PC-9 (cell line): ENCODE measurements at regions not wholly inside any gene's neighbourhood (a gene's known extent, or its start where the extent isn't known, plus 50 kb on each side); places are given as distances from the start of the nearest gene placed in this dataset.

Experiments used
- BruUV-seq: library from RNA; stranded (reverse); fragments of 400-500 nt; replicated peaks from 2 replicates; lab custom pipeline; 2021; lab: Mats Ljungman, UMichigan
- CTCF ChIA-PET: fragments of 300-600 bp; sonication (Branson Sonifier 250); formaldehyde crosslinking; loops from one replicate; lab custom pipeline; 2022; ENCODE audit warnings: antibody characterized with exemption; lab: Charles Lee
- POLR2A ChIA-PET: fragments of 300-600 bp; sonication (Branson Sonifier 250); formaldehyde crosslinking; loops from one replicate; lab custom pipeline; 2022; ENCODE audit warnings: antibody characterized with exemption; ENCODE audit not compliant: unreplicated experiment; lab: Charles Lee
- DNase-seq, 2 experiments: peaks; one replicate each; pipeline versions ENCODE4 v3.0.0 to v3.0.0-alpha.2; 2015 to 2022; ENCODE audit warnings: mixed read lengths in 1 of 2
- H2AFZ ChIP-seq: fragments of 200-600 bp; sonication (generic); 2 replicates; pipeline ENCODE4 v1.8.1; 2017; ENCODE audit warnings: antibody characterized with exemption
- H3F3A ChIP-seq: fragments of 200-600 bp; sonication (generic); 2 replicates; pipeline ENCODE4 v1.8.1; 2017; ENCODE audit warnings: antibody characterized with exemption, mild to moderate bottlenecking, low read depth; ENCODE audit not compliant: insufficient read depth
- H3K27ac ChIP-seq: fragments of 200-600 bp; sonication (generic); 2 replicates; pipeline ENCODE4 v1.6.1; 2016; ENCODE audit warnings: mixed run types
- H3K27me3 ChIP-seq: fragments of 200-600 bp; sonication (generic); 2 replicates; pipeline ENCODE4 v1.6.1; 2016; ENCODE audit warnings: low read depth, mixed run types; ENCODE audit not compliant: insufficient read depth
- H3K36me3 ChIP-seq: fragments of 200-600 bp; sonication (generic); 2 replicates; pipeline ENCODE4 v1.6.1; 2016; ENCODE audit warnings: low read depth, mixed run types
- H3K4me1 ChIP-seq: fragments of 200-600 bp; sonication (generic); replicated peaks from 2 replicates; pipeline ENCODE4 v1.6.1; 2016; ENCODE audit warnings: mixed run types; ENCODE audit not compliant: insufficient read depth
- H3K4me2 ChIP-seq: fragments of 200-600 bp; sonication (generic); 2 replicates; pipeline ENCODE4 v1.6.1; 2017; ENCODE audit warnings: mixed run types
- H3K4me3 ChIP-seq: fragments of 200-600 bp; sonication (generic); 2 replicates; pipeline ENCODE4 v1.6.1; 2016; ENCODE audit warnings: mixed run types
- H3K79me2 ChIP-seq: fragments of 200-600 bp; sonication (generic); 2 replicates; pipeline ENCODE4 v1.6.1; 2017; ENCODE audit warnings: low read depth, mixed run types
- H3K9me2 ChIP-seq: fragments of 200-600 bp; sonication (generic); 2 replicates; pipeline ENCODE4 v1.8.1; 2017; ENCODE audit warnings: mild to moderate bottlenecking; ENCODE audit not compliant: insufficient read depth
- H3K9me3 ChIP-seq: fragments of 200-600 bp; sonication (generic); 2 replicates; pipeline ENCODE4 v1.8.1; 2016; ENCODE audit warnings: low read depth; ENCODE audit not compliant: insufficient read depth
- H4K20me1 ChIP-seq: fragments of 200-600 bp; sonication (generic); 2 replicates; pipeline ENCODE4 v1.8.1; 2017; ENCODE audit not compliant: insufficient read depth
- CTCF ChIP-seq: fragments of 200-600 bp; sonication (generic); conservative IDR thresholded peaks from 2 replicates; pipeline ENCODE4 v1.6.1; 2017; ENCODE audit warnings: mixed run types, antibody characterized with exemption, mild to moderate bottlenecking, moderate library complexity
- EZH2 ChIP-seq: fragments of 200-600 bp; sonication (generic); IDR thresholded peaks from 2 replicates; pipeline ENCODE4 v1.8.0; 2017; ENCODE audit warnings: antibody characterized with exemption, low read depth
- intact Hi-C: fragments of 100-400 bp; cut with micrococcal nuclease; formaldehyde crosslinking; loops from one replicate; pipeline ENCODE4 v1.10.0; 2022; ENCODE audit not compliant: unreplicated experiment

DNA sequence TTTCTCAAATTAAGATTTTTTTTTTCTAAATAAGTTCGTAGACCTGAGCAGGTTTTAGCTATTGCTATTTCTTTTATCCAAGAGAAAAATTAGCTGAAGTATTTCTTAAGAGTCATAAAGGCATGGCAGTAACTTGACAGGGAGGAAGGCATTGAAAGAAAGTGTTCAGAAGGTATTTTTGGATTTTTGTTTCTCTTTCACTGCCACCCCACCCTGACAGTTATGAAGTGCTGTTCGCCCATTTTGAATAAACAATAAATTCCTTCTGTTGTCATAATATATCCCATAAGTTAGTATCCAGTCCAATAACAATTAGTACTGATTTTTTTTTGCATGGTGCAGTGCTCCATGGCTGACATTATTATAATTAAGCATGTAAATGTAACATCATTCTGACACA lies 363.0 kb downstream of the NR2F2 start:
- TF ChIP-seq EZH2 (no peak), CTCF (no peak)
- CTCF ChIA-PET: no interaction called here
- Histone ChIP-seq H4K20me1 (no peaks in the 10 kb centered on the region), H3K79me2 (no peaks in the 10 kb centered on the region), H3K9me2 (no peaks in the 10 kb centered on the region), H3K27ac (no peak overlapping the region), H3K4me1 (no peaks in the 10 kb centered on the region), H3K4me2 (no peak overlapping the region), H3K36me3 (no peaks in the 10 kb centered on the region), H3F3A (no peaks in the 10 kb centered on the region), H3K27me3 (peaks cover 46% of the 10 kb centered on the region), H3K4me3 (no peak overlapping the region), H2AFZ (no peak overlapping the region), H3K9me3 (no peaks in the 10 kb centered on the region)
- no peak for DNase-seq
- POLR2A ChIA-PET: no interaction called here
- BruUV-seq: no TSS peak
- intact Hi-C loops: no loop called here

- ChIA-PET POLR2A (no interaction called here), CTCF (no interaction called here)
- no peak overlapping the region for H3K27ac ChIP-seq
- peaks cover 44% of the 10 kb centered on the region for H3K27me3 ChIP-seq
- no peaks in the 10 kb centered on the region for H3F3A ChIP-seq
- H4K20me1 ChIP-seq: no peaks in the 10 kb centered on the region
- no peaks in the 10 kb centered on the region for H3K4me1 ChIP-seq
- no peaks in the 10 kb centered on the region for H3K9me3 ChIP-seq
- DNase-seq: no peak
- BruUV-seq: no TSS peak
- H3K79me2 ChIP-seq: no peaks in the 10 kb centered on the region
- H3K36me3 ChIP-seq: no peaks in the 10 kb centered on the region
- no peak overlapping the region for H3K4me2 ChIP-seq
- H2AFZ ChIP-seq: no peak overlapping the region
- intact Hi-C loops: no loop called here
- no peaks in the 10 kb centered on the region for H3K9me2 ChIP-seq
- TF ChIP-seq CTCF (no peak), EZH2 (no peak)
- no peak overlapping the region for H3K4me3 ChIP-seq
These were observed 363.6 kb downstream of the NR2F2 start for GRCh38 chr15:96693990-96694517.

DNA sequence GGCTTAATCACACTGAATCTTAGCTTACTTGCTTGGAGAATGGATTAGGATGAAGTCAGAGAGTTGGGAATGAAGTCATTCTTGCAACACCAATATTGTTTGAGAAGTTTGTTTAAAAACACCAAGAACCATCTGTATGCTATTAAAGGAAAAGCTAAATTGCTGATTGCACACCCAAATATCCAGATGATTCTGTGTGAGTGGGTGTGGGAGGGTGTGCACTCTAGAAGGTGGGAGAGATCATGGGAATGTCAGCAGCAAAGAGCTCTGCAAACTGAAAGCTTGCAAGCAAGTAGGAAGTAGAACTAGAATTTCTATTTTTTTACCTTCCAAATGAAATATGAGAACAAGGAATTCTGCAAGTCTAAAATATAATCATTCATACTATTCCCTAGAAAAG lies 364.9 kb downstream of the NR2F2 start:
- CTCF ChIA-PET: no interaction called here
- H3K9me3 ChIP-seq: no peaks in the 10 kb centered on the region
- H3K9me2 ChIP-seq: no peaks in the 10 kb centered on the region
- H3K79me2 ChIP-seq: no peaks in the 10 kb centered on the region
- no TSS peak for BruUV-seq
- no peak overlapping the region for H3K4me2 ChIP-seq
- POLR2A ChIA-PET: no interaction called here
- no peaks in the 10 kb centered on the region for H4K20me1 ChIP-seq
- TF ChIP-seq EZH2 (no peak), CTCF (no peak)
- no peaks in the 10 kb centered on the region for H3K4me1 ChIP-seq
- no peaks in the 10 kb centered on the region for H3K36me3 ChIP-seq
- no peaks in the 10 kb centered on the region for H3F3A ChIP-seq
- intact Hi-C loops: no loop called here
- H3K27ac ChIP-seq: no peak overlapping the region
- DNase-seq: no peak
- peaks cover 36% of the 10 kb centered on the region for H3K27me3 ChIP-seq
- no peak overlapping the region for H2AFZ ChIP-seq
- H3K4me3 ChIP-seq: no peak overlapping the region
